ENCODE measurements at regions not wholly inside any gene's neighbourhood (a gene's known extent, or its start where the extent isn't known, plus 50 kb on each side); places are given as distances from the start of the nearest gene placed in this dataset.

DNA sequence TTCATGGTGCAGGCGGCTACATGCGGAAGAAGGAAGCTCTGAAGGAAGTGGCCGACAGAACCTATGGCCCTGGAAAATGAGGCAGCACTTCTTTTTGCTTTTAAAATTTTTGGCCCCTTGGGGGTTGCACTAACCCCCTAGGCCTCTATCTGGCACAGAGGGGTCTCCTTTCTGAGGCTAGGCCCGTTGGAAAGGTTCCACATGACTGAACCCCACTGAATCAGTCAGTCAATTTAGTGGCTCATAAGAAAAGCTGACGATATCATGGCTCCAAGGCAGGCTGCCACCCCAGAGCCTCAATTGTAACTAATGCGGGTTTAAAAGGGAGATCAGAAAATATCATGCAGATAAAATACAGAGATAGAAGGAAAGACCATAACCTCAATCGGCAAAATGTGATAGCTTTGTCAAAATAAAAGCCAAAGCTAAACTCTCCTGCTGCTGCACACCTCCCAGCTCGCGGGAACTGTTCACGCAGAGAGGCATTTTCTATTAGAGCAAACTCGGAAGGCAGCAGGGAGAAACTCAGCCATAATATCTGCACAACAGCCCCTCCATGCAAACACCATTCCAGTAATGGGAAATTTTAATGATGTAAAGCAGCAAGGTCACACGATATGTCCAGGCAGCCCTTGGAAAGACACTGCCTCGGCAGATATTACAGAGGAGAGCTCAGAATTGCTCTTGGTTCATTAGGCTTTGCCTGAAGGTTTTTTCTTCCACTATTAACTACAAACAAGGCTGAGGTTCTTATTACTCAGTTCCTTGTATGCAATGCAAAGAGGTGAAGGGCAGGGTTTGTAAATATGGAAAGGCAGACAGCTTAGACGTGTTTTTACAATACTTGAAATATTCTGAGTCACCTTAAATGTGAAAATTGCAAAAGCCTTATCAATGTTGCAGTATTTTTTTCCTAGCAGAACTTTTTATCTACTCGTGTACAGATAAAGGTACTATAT, 200.4 kb upstream of the PMFBP1 start:
- intact Hi-C loops (cut with micrococcal nuclease) = no loop called here
- Histone ChIP-seq H3K79me2 (ENCODE audit: insufficient read depth, low read length) (no peaks in the 10 kb centered on the region), H3K9me3 (ENCODE audit: control insufficient read depth in 1 of 2, insufficient read depth in 1 of 2, low read depth in 1 of 2, low read length in 2 of 2) (no peaks in the 10 kb centered on the region), H3K27ac (ENCODE audit: low read depth, low read length) (no peak overlapping the region), H4K20me1 (ENCODE audit: insufficient read depth) (no peaks in the 10 kb centered on the region), H3K4me3 (replicated peaks in 1 of 2; ENCODE audit: low read depth in 1 of 2, low read length in 2 of 2) (no peak overlapping the region), H3K9ac (ENCODE audit: low read length) (no peak overlapping the region), H3K27me3 (ENCODE audit: insufficient read depth, low read length) (no peaks in the 10 kb centered on the region), H3K9me2 (ENCODE audit: insufficient read depth) (no peaks in the 10 kb centered on the region), H3K36me3 (ENCODE audit: control insufficient read depth in 1 of 2, insufficient read depth in 2 of 2, low read length in 2 of 2) (no peaks in the 10 kb centered on the region), H3K4me1 (ENCODE audit: control insufficient read depth in 1 of 2, insufficient read depth in 2 of 2, low read length in 2 of 2) (peaks cover 5 to 13% of the 10 kb centered on the region in 2 experiments; a peak in 3 of 4 replicates), H3K4me2 (ENCODE audit: low read length) (no peak overlapping the region), H2AFZ (ENCODE audit: low read depth, low read length, poor library complexity, severe bottlenecking) (no peak overlapping the region)
- ChIA-PET CTCF (interaction anchor here (1.0 kb wide), 1 partner anchor 28 kb away, joined by 4 read pairs; no protein-coding TSS in a partner anchor), RAD21 (ENCODE audit: low non-redundant PET in 1 of 2, low total read pairs in 2 of 2, uncharacterized antibody in 2 of 2, unreplicated experiment in 2 of 2) (no interaction called here), POLR2A (no interaction called here)
- ATAC-seq (no peak), DNase-seq (ENCODE audit: low read depth, low spot score) (no peak)
- BruUV-seq (replicated peaks) = no TSS peak
- TF ChIP-seq FOSL1 (IDR thresholded peaks at IDR 0.05; ENCODE audit: low read depth) (no peak), JUND (IDR thresholded peaks at IDR 0.05) (no peak), EZH2phosphoT487 (IDR thresholded peaks at IDR 0.05; ENCODE audit: borderline replicate concordance) (no peak), SP1 (IDR thresholded peaks at IDR 0.05; ENCODE audit: low read depth) (no peak), POLR2AphosphoS5 (IDR thresholded peaks at IDR 0.05; ENCODE audit: low read depth, low read length) (no peak), CEBPB (IDR thresholded peaks at IDR 0.05; ENCODE audit: low read depth) (no peak), CBX3 (IDR thresholded peaks at IDR 0.05; ENCODE audit: low read depth) (no peak), ZFX (IDR thresholded peaks at IDR 0.05) (no peak), RAD21 (IDR thresholded peaks at IDR 0.05; ENCODE audit: low read depth) (no peak), SRF (IDR thresholded peaks at IDR 0.05; ENCODE audit: low read depth) (no peak), POLR2A (IDR thresholded peaks at IDR 0.05; ENCODE audit: borderline replicate concordance, extremely low read depth, insufficient read depth, insufficient read length) (no peak)
- TF ChIP-seq, protein P1, sequence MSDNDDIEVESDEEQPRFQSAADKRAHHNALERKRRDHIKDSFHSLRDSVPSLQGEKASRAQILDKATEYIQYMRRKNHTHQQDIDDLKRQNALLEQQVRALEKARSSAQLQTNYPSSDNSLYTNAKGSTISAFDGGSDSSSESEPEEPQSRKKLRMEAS (IDR thresholded peaks at IDR 0.05) = no peak
- TF ChIP-seq, protein P2, sequence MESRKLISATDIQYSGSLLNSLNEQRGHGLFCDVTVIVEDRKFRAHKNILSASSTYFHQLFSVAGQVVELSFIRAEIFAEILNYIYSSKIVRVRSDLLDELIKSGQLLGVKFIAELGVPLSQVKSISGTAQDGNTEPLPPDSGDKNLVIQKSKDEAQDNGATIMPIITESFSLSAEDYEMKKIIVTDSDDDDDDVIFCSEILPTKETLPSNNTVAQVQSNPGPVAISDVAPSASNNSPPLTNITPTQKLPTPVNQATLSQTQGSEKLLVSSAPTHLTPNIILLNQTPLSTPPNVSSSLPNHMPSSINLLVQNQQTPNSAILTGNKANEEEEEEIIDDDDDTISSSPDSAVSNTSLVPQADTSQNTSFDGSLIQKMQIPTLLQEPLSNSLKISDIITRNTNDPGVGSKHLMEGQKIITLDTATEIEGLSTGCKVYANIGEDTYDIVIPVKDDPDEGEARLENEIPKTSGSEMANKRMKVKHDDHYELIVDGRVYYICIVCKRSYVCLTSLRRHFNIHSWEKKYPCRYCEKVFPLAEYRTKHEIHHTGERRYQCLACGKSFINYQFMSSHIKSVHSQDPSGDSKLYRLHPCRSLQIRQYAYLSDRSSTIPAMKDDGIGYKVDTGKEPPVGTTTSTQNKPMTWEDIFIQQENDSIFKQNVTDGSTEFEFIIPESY (IDR thresholded peaks at IDR 0.05; ENCODE audit: extremely low read depth, insufficient replicate concordance, low read length) = no peak
- TF ChIP-seq, protein P3, sequence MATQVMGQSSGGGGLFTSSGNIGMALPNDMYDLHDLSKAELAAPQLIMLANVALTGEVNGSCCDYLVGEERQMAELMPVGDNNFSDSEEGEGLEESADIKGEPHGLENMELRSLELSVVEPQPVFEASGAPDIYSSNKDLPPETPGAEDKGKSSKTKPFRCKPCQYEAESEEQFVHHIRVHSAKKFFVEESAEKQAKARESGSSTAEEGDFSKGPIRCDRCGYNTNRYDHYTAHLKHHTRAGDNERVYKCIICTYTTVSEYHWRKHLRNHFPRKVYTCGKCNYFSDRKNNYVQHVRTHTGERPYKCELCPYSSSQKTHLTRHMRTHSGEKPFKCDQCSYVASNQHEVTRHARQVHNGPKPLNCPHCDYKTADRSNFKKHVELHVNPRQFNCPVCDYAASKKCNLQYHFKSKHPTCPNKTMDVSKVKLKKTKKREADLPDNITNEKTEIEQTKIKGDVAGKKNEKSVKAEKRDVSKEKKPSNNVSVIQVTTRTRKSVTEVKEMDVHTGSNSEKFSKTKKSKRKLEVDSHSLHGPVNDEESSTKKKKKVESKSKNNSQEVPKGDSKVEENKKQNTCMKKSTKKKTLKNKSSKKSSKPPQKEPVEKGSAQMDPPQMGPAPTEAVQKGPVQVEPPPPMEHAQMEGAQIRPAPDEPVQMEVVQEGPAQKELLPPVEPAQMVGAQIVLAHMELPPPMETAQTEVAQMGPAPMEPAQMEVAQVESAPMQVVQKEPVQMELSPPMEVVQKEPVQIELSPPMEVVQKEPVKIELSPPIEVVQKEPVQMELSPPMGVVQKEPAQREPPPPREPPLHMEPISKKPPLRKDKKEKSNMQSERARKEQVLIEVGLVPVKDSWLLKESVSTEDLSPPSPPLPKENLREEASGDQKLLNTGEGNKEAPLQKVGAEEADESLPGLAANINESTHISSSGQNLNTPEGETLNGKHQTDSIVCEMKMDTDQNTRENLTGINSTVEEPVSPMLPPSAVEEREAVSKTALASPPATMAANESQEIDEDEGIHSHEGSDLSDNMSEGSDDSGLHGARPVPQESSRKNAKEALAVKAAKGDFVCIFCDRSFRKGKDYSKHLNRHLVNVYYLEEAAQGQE (IDR thresholded peaks at IDR 0.05; ENCODE audit: low read depth) = no peak

Measured in HCT116 (cell line).